CD14-positive monocyte (primary cell): ENCODE measurements at regions not wholly inside any gene's neighbourhood (a gene's known extent, or its start where the extent isn't known, plus 50 kb on each side); places are given as distances from the start of the nearest gene placed in this dataset.

Experiments
- DNase-seq, 3 donors: peaks; one replicate each; pipeline ENCODE4 v3.0.0-alpha.2; 2011 to 2022
- H2AFZ ChIP-seq: 2 replicates; pipeline ENCODE4 v1.6.0; 2012; ENCODE audit warnings: mild to moderate bottlenecking, low read depth, low read length, inconsistent platforms; ENCODE audit not compliant: insufficient read depth, poor library complexity, severe bottlenecking
- H3K27ac ChIP-seq, 2 donors: 1 replicate in 1 of 2; 2 replicates in 1 of 2; pipeline ENCODE4 v1.5.1; 2012 to 2013; ENCODE audit warnings: low read length in 2 of 2, control low read depth in 1 of 2, inconsistent platforms in 1 of 2, low read depth in 1 of 2, mild to moderate bottlenecking in 1 of 2
- H3K27me3 ChIP-seq, 2 donors: one replicate each; pipeline versions ENCODE4 v1.6.0 to v1.6.1; 2011 to 2013; ENCODE audit warnings: low read length in 2 of 2; ENCODE audit not compliant: control insufficient read depth in 2 of 2, insufficient read depth in 2 of 2
- H3K36me3 ChIP-seq, 2 donors: replicated peaks in 1 of 2; 1 replicate in 1 of 2; 2 replicates in 1 of 2; pipeline versions ENCODE4 v1.5.1 to v1.6.1; 2012 to 2013; ENCODE audit warnings: low read length in 2 of 2, control low read depth in 1 of 2, inconsistent platforms in 1 of 2, mild to moderate bottlenecking in 1 of 2; ENCODE audit not compliant: insufficient read depth in 2 of 2, control insufficient read depth in 1 of 2
- H3K4me1 ChIP-seq, 2 donors: 1 replicate in 1 of 2; 2 replicates in 1 of 2; pipeline versions ENCODE4 v1.5.1 to v1.6.1; 2012 to 2013; ENCODE audit warnings: low read length in 2 of 2, control low read depth in 1 of 2, inconsistent platforms in 1 of 2, mild to moderate bottlenecking in 1 of 2, moderate library complexity in 1 of 2; ENCODE audit not compliant: insufficient read depth in 2 of 2, control insufficient read depth in 1 of 2
- H3K4me2 ChIP-seq: replicated peaks from 2 replicates; pipeline ENCODE3; 2012; ENCODE audit warnings: low read length, moderate library complexity, mild to moderate bottlenecking; ENCODE audit not compliant: poor library complexity, severe bottlenecking; ENCODE audit errors: extremely low read depth
- H3K4me3 ChIP-seq, 3 experiments: fragments of 200-600 bp in 1 of 3; sonication (generic) in 1 of 3; replicated peaks in 1 of 3; 1 replicate in 2 of 3; 2 replicates in 1 of 3; pipeline ENCODE4 v1.5.1; 2011 to 2013; ENCODE audit warnings: low read length in 3 of 3, mild to moderate bottlenecking in 3 of 3, control low read depth in 2 of 3, low read depth in 2 of 3, inconsistent platforms in 1 of 3, moderate library complexity in 1 of 3
- H3K79me2 ChIP-seq: 2 replicates; pipeline ENCODE4 v1.6.0; 2012; ENCODE audit warnings: mild to moderate bottlenecking, control low read depth, inconsistent platforms, low read length, moderate library complexity; ENCODE audit not compliant: insufficient read depth
- H3K9ac ChIP-seq: 2 replicates; pipeline ENCODE4 v1.6.0; 2017; ENCODE audit warnings: low read length, mild to moderate bottlenecking; ENCODE audit not compliant: insufficient read depth, poor library complexity, severe bottlenecking
- H3K9me3 ChIP-seq, 2 donors: replicated peaks in 1 of 2; 1 replicate in 1 of 2; 2 replicates in 1 of 2; pipeline versions ENCODE4 v1.5.1 to v1.6.1; 2012 to 2013; ENCODE audit warnings: low read length in 2 of 2, control low read depth in 1 of 2; ENCODE audit not compliant: control insufficient read depth in 1 of 2, insufficient read depth in 1 of 2
- H4K20me1 ChIP-seq: 2 replicates; pipeline ENCODE4 v1.6.0; 2012; ENCODE audit warnings: mild to moderate bottlenecking, low read length, control low read depth, moderate library complexity; ENCODE audit not compliant: insufficient read depth
- H3K27ac Mint-ChIP-seq, 7 donors: one replicate each; pipeline ENCODE4 v1.8.0; 2020; ENCODE audit warnings: mild to moderate bottlenecking in 7 of 7, mixed read lengths in 7 of 7, moderate library complexity in 6 of 7, inconsistent platforms in 2 of 7
- H3K27me3 Mint-ChIP-seq, 3 donors: one replicate each; pipeline ENCODE4 v1.8.0; 2021 to 2022; ENCODE audit warnings: low read depth in 3 of 3, mild to moderate bottlenecking in 3 of 3, mixed read lengths in 3 of 3, moderate library complexity in 3 of 3, inconsistent platforms in 1 of 3
- H3K36me3 Mint-ChIP-seq, 2 donors: one replicate each; pipeline ENCODE4 v1.8.0; 2020; ENCODE audit warnings: mixed read lengths in 2 of 2, inconsistent platforms in 1 of 2, mild to moderate bottlenecking in 1 of 2
- H3K4me1 Mint-ChIP-seq: one replicate; pipeline ENCODE4 v1.8.0; 2020; ENCODE audit warnings: mild to moderate bottlenecking, mixed read lengths
- H3K4me3 Mint-ChIP-seq, 2 donors: one replicate each; pipeline ENCODE4 v1.8.0; 2020; ENCODE audit warnings: mild to moderate bottlenecking in 2 of 2, mixed read lengths in 2 of 2, moderate library complexity in 1 of 2
- H3K9me3 Mint-ChIP-seq, 7 donors: one replicate each; pipeline ENCODE4 v1.8.0; 2020 to 2022; ENCODE audit warnings: mixed read lengths in 7 of 7, mild to moderate bottlenecking in 6 of 7, moderate library complexity in 6 of 7, inconsistent platforms in 2 of 7
- WGBS: methylation state at CpG from one replicate; pipeline ENCODE4 v1.1.5; 2013; ENCODE audit warnings: missing lambda C conversion rate; ENCODE audit not compliant: insufficient coverage; 5-methylcytosine and 5-hydroxymethylcytosine counted together
- intact Hi-C, 2 donors: fragments of 100-400 bp; cut with micrococcal nuclease; formaldehyde crosslinking; loops; one replicate each; pipeline versions ENCODE4 v1.15.0 to v1.15.1; 2023
- TF ChIP-seq, protein P1 (sequence below): fragments of 200-600 bp; IDR thresholded peaks from one replicate; pipeline ENCODE4 v1.8.0; 2022; ENCODE audit warnings: antibody characterized with exemption, mild to moderate bottlenecking

DNA sequence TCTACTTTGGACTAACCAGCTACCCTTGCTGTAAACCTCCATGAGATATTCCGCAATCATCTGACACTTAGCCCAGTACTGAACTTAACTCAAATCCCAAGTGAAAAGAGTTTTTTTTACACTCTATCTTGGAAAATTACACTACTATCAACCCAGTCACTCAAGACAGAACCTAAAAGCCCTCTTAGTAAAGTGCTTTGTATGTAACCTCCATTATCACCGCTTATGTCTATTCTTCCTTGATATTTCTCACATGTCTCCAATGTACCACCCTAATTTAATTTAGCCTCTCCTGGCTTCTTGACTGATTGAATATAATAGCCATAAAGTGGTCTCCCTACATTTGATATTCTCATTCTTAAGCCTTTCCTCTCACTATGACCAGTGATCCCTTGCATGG is 168.8 kb upstream of the SYT1 start:
- Histone ChIP-seq H4K20me1 (no peaks in the 10 kb centered on the region), H3K9ac (no peak overlapping the region), H3K27ac (no peak overlapping the region), H3K79me2 (no peaks in the 10 kb centered on the region), H3K36me3 (no peaks in the 10 kb centered on the region), H3K9me3 (peaks cover 0 to 3% of the 10 kb centered on the region in 2 donors), H3K4me3 (no peak overlapping the region), H3K27me3 (no peaks in the 10 kb centered on the region), H3K4me1 (no peaks in the 10 kb centered on the region), H2AFZ (no peak overlapping the region), H3K4me2 (no peak overlapping the region)
- TF ChIP-seq, protein P1, sequence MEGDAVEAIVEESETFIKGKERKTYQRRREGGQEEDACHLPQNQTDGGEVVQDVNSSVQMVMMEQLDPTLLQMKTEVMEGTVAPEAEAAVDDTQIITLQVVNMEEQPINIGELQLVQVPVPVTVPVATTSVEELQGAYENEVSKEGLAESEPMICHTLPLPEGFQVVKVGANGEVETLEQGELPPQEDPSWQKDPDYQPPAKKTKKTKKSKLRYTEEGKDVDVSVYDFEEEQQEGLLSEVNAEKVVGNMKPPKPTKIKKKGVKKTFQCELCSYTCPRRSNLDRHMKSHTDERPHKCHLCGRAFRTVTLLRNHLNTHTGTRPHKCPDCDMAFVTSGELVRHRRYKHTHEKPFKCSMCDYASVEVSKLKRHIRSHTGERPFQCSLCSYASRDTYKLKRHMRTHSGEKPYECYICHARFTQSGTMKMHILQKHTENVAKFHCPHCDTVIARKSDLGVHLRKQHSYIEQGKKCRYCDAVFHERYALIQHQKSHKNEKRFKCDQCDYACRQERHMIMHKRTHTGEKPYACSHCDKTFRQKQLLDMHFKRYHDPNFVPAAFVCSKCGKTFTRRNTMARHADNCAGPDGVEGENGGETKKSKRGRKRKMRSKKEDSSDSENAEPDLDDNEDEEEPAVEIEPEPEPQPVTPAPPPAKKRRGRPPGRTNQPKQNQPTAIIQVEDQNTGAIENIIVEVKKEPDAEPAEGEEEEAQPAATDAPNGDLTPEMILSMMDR, result no peak
- H3K27me3 Mint-ChIP-seq, result no peaks in the 10 kb centered on the region
- H3K36me3 Mint-ChIP-seq, result no peaks in the 10 kb centered on the region
- no peak overlapping the region for H3K4me3 Mint-ChIP-seq
- no peak for DNase-seq
- H3K27ac Mint-ChIP-seq, result peak overlapping the region in 1 of 7 donors; percentile 5
- H3K9me3 Mint-ChIP-seq, result peaks cover 0 to 3% (median 2%) of the 10 kb centered on the region in 7 donors
- WGBS, result 100% methylated on average over 1 of the region's 2 CpGs
- H3K4me1 Mint-ChIP-seq, result no peaks in the 10 kb centered on the region
- intact Hi-C loops, result no loop called here

DNA sequence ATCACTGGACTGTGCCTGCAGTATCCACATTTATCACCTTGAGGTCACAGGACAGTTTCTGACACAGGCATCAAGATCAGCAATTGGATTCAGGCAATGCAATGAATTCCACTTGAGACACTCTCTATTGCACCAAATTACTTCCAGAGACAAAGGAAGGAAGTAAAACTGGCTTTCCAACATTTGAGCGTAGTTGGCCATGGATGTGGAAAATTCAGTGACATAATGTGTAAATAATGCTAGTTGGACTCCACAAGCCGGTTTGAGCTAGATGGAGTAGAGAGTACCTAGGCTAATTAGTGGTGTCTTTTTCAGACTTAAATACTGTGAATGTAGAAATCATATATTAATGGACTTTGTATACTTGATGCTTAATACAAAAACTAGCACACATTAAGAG is 168.3 kb upstream of the SYT1 start:
- WGBS, result 100% methylated on average over 2 of the region's 2 CpGs
- H3K9me3 Mint-ChIP-seq, result peaks cover 0 to 3% (median 2%) of the 10 kb centered on the region in 7 donors
- H3K27ac Mint-ChIP-seq, result peak overlapping the region in 1 of 7 donors; percentile 5
- H3K79me2 ChIP-seq, result no peaks in the 10 kb centered on the region
- H2AFZ ChIP-seq, result no peak overlapping the region
- H3K4me1 ChIP-seq, result no peaks in the 10 kb centered on the region
- DNase-seq, result no peak
- TF ChIP-seq, protein P1, result no peak
- H3K4me2 ChIP-seq, result no peak overlapping the region
- H3K4me3 Mint-ChIP-seq, result no peak overlapping the region
- no peaks in the 10 kb centered on the region for H3K27me3 ChIP-seq
- H3K4me1 Mint-ChIP-seq, result no peaks in the 10 kb centered on the region
- no peak overlapping the region for H3K4me3 ChIP-seq
- no peaks in the 10 kb centered on the region for H3K36me3 Mint-ChIP-seq
- intact Hi-C loops, result no loop called here
- no peak overlapping the region for H3K27ac ChIP-seq
- H3K27me3 Mint-ChIP-seq, result no peaks in the 10 kb centered on the region
- no peak overlapping the region for H3K9ac ChIP-seq
- no peaks in the 10 kb centered on the region for H3K36me3 ChIP-seq
- H4K20me1 ChIP-seq, result no peaks in the 10 kb centered on the region
- H3K9me3 ChIP-seq, result peaks cover 0 to 3% of the 10 kb centered on the region in 2 donors
